Astrocyte of the cerebellum (primary cell): ENCODE measurements at regions not wholly inside any gene's neighbourhood (a gene's known extent, or its start where the extent isn't known, plus 50 kb on each side); places are given as distances from the start of the nearest gene placed in this dataset.

Experiments used
- DNase-seq: peaks from one replicate; pipeline ENCODE4 v3.0.0-alpha.2; 2011; ENCODE audit warnings: low read depth
- H3K4me3 ChIP-seq: 2 replicates; pipeline ENCODE4 v1.5.1; 2011; ENCODE audit warnings: mild to moderate bottlenecking, low read depth, low read length, moderate library complexity
- in situ Hi-C: cut with HindIII; loops from 2 replicates; pipeline ENCODE4 v1.10.0; 2017; ENCODE audit warnings: low sequenced_read_pairs
- TF ChIP-seq, protein P1 (sequence below): IDR thresholded peaks from 2 replicates; pipeline ENCODE4 v1.5.1; 2012; ENCODE audit warnings: low read length, low read depth, moderate library complexity, mild to moderate bottlenecking; ENCODE audit errors: missing control alignments

DNA sequence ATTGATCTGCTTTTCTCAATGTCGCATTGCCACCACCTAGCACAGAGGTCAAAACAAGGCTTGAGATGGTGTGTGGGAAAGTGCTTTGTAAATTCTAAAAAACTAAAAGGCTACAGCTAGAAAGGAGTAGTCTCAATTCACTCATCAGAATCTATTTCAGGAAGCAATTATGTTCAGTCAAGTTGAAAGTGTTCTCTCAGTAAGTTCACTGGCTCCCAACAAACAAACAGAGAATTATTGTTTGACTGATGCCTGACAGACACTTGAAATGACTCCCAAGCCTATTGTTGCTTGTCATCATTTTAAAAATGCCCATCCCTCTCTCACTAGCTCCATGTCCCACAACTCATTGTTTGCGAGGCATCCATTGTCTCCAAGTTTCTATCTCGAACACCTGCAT, 419.6 kb upstream of the CPEB2 start:
- no peak for DNase-seq
- TF ChIP-seq, protein P1, sequence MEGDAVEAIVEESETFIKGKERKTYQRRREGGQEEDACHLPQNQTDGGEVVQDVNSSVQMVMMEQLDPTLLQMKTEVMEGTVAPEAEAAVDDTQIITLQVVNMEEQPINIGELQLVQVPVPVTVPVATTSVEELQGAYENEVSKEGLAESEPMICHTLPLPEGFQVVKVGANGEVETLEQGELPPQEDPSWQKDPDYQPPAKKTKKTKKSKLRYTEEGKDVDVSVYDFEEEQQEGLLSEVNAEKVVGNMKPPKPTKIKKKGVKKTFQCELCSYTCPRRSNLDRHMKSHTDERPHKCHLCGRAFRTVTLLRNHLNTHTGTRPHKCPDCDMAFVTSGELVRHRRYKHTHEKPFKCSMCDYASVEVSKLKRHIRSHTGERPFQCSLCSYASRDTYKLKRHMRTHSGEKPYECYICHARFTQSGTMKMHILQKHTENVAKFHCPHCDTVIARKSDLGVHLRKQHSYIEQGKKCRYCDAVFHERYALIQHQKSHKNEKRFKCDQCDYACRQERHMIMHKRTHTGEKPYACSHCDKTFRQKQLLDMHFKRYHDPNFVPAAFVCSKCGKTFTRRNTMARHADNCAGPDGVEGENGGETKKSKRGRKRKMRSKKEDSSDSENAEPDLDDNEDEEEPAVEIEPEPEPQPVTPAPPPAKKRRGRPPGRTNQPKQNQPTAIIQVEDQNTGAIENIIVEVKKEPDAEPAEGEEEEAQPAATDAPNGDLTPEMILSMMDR = no peak
- in situ Hi-C loops = no loop called here
- H3K4me3 ChIP-seq = no peak overlapping the region

DNA sequence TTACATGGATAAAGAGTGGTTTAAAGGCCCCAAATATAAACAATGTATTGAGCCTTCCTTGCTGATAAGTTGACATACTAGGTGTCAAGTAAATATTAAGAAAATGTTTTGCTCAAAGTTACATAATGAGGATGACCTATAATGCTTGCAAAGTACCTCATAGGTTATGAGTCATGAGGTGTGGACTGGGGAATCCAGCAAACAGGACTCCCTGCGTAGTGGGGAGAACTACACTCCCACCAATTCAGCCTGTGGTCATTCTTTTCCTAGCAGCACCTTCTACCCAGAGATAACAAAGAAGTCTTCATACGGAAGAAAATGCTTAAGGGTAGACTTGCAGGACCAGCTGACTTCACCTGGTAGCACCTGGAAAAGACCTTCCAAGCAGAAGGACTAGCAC, 418.9 kb upstream of the CPEB2 start:
- in situ Hi-C loops = no loop called here
- TF ChIP-seq, protein P1 = no peak
- no peak overlapping the region for H3K4me3 ChIP-seq
- no peak for DNase-seq

DNA sequence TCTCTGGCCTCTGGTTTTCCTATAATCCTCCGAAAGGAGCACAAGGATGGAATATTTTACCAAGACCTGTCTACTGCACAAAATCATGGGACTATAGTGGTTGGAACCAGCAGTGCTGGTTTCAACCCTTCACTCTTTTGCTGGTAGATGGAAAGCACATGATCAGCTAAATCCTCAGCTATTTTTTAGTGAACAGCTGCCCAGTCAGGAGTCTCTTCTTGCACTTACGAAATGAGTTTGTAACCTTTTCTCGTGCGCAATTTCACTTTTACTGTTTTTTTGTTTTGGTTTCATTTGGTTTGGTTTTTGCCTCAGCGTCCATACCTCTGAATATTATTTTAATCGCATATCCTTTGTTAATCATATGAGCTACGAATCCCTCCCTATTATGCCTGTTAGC, 418.5 kb upstream of the CPEB2 start:
- DNase-seq = no peak
- TF ChIP-seq, protein P1 = no peak
- H3K4me3 ChIP-seq = no peak overlapping the region
- in situ Hi-C loops = no loop called here

DNA sequence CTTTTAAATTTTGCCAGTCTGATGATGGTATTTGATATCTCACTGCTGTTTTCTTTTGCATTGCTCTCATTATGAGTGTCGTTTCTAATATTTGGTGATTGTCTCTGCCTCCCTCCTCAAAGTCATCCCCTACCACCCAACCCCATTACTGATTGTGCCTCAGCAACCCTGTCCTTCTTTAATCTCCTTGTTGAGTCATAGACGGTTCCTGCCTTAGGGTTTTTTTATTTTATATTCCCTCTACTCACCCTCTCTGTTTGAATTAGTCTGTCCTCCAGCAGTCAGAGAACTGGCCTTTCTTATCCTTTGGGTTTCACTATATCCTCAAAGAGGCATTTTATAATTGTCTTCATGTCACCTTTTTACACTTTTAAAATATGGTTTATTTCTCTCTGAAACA, 409.3 kb upstream of the CPEB2 start:
- no peak overlapping the region for H3K4me3 ChIP-seq
- TF ChIP-seq, protein P1 = no peak
- in situ Hi-C loops = no loop called here
- no peak for DNase-seq

DNA sequence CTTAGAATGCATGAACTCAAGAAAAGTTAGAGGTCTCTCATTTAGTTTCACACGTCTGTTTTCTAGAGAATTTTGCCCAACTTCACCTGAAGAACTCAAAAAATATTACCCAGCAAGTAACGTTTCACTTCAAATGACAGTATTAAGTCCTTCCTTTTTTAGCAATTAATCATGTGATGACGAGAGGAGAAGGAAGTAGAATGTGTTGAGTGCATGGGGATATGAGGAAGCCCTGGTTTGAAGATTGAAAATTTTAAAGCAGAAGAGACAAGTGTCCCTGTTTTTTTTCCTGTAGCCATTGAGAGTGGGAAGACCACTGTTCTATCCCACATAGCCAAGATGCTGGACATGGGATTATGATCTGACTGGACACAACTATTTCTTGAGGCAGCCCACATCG, 406.3 kb upstream of the CPEB2 start:
- DNase-seq = no peak
- H3K4me3 ChIP-seq = no peak overlapping the region
- in situ Hi-C loops = no loop called here
- TF ChIP-seq, protein P1 = no peak

DNA sequence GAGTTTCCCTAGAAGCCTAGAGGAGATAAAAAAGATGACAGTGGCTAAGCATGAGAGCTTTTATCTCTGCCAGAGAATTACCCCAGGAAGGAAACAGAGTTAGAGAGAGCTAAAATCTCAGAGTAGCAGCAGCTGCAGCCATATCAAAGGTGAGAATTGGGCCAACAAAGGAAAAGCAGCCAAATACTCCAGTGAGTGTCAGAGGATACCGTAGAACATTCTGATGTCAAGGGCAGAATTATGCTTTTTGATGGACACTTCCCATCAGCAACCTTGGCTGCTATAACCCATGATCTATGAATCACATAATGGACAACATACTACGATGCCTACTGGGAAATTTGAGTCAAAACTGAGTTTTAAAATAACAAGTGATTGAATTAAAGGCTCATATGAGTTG, 405.8 kb upstream of the CPEB2 start:
- in situ Hi-C loops = no loop called here
- H3K4me3 ChIP-seq = no peak overlapping the region
- TF ChIP-seq, protein P1 = no peak
- no peak for DNase-seq

DNA sequence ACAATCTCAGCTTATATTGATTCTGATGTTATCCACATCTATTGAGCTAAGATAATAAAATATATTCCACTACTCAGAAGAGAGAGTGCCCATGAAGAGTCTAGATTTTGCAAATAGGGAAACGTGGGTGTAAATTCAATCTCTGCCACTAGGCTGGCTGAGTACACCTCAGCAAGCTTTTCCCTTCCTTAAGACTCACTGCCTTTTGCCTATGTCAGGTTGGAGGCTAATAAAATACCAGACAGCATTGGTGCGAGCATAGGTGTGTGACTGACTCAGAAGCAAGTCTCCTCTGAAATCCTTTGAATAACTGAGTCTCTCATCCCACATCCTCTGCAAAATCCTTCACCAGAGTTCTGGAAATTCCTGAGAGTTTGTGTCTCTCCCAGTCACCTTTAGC, 405.4 kb upstream of the CPEB2 start:
- in situ Hi-C loops = no loop called here
- no peak for DNase-seq
- H3K4me3 ChIP-seq = no peak overlapping the region
- TF ChIP-seq, protein P1 = no peak
